CD4-positive, alpha-beta T cell treated with Interleukin-1 beta for 1 hour (primary cell): ENCODE measurements at regions not wholly inside any gene's neighbourhood (a gene's known extent, or its start where the extent isn't known, plus 50 kb on each side); places are given as distances from the start of the nearest gene placed in this dataset.
"Not testable (repeated sequence)": the region's sequence is repeated elsewhere in the genome, so short reads cannot be mapped to it uniquely, and the experiment has no call there.

Experiments used
- DNase-seq, 2 donors: peaks; one replicate each; pipeline ENCODE4 v3.0.0-alpha.2; 2020 to 2022

- not testable (repeated sequence) for DNase-seq
Observed at GRCh38 chr17:62196587-62196986, 131.5 kb upstream of the MED13 start.

- no peak for DNase-seq
Observed at GRCh38 chr17:62194401-62194800, 129.3 kb upstream of the MED13 start.

GRCh38 chr17:62193249-62193648, 128.2 kb upstream of the MED13 start:
- DNase-seq: no peak

- no peak for DNase-seq
Observed at GRCh38 chr17:62191390-62192361, 126.6 kb upstream of the MED13 start.

GRCh38 chr17:62189377-62189776, 124.3 kb upstream of the MED13 start:
- no peak for DNase-seq

- no peak for DNase-seq
Observed at GRCh38 chr17:62188713-62189112, 123.6 kb upstream of the MED13 start.

- DNase-seq: no peak
Observed at GRCh38 chr17:62187681-62188080, 122.6 kb upstream of the MED13 start.

- DNase-seq: no peak
Observed at GRCh38 chr17:62186841-62187240, 121.8 kb upstream of the MED13 start.

- no peak for DNase-seq
Observed at GRCh38 chr17:62180772-62181171, 115.7 kb upstream of the MED13 start.

GRCh38 chr17:62179525-62180161, 114.6 kb upstream of the MED13 start:
- no peak for DNase-seq

- no peak for DNase-seq
Observed at GRCh38 chr17:62178579-62178978, 113.5 kb upstream of the MED13 start.

- no peak for DNase-seq
Observed at GRCh38 chr17:62172492-62173291, 107.6 kb upstream of the MED13 start.

GRCh38 chr17:62167076-62167475, 102.0 kb upstream of the MED13 start:
- DNase-seq: no peak

GRCh38 chr17:62164747-62165722, 100.0 kb upstream of the MED13 start:
- DNase-seq: no peak

- no peak for DNase-seq
Observed at GRCh38 chr17:62163847-62164246, 98.8 kb upstream of the MED13 start.

- DNase-seq: no peak
Observed at GRCh38 chr17:62162898-62163297, 97.8 kb upstream of the MED13 start.

GRCh38 chr17:62161405-62162148, 96.5 kb upstream of the MED13 start:
- no peak for DNase-seq

GRCh38 chr17:62160816-62161215, 95.7 kb upstream of the MED13 start:
- no peak for DNase-seq

GRCh38 chr17:62159994-62160393, 94.9 kb upstream of the MED13 start:
- no peak for DNase-seq

GRCh38 chr17:62156949-62157348, 91.9 kb upstream of the MED13 start:
- DNase-seq: no peak

GRCh38 chr17:62154909-62155308, 89.8 kb upstream of the MED13 start:
- DNase-seq: no peak
